Keratinocyte (primary cell): ENCODE measurements at regions not wholly inside any gene's neighbourhood (a gene's known extent, or its start where the extent isn't known, plus 50 kb on each side); places are given as distances from the start of the nearest gene placed in this dataset.

Source experiments
- EZH2 ChIP-seq: IDR thresholded peaks from one replicate; pipeline ENCODE4 v1.6.1; 2012; ENCODE audit warnings: inconsistent platforms, mild to moderate bottlenecking, low read length, moderate library complexity
- TF ChIP-seq, protein P1 (sequence below), 3 experiments: IDR thresholded peaks in 1 of 3; conservative IDR thresholded peaks in 1 of 3; optimal IDR thresholded peaks in 1 of 3; 2 replicates in 2 of 3; 3 replicates in 1 of 3; pipeline versions ENCODE3 to v1.5.1; 2011; ENCODE audit warnings: low read length in 3 of 3, mild to moderate bottlenecking in 3 of 3, moderate library complexity in 2 of 3, control low read depth in 1 of 3, inconsistent platforms in 1 of 3; ENCODE audit not compliant: insufficient read depth in 2 of 3; ENCODE audit errors: extremely low read depth in 1 of 3

DNA sequence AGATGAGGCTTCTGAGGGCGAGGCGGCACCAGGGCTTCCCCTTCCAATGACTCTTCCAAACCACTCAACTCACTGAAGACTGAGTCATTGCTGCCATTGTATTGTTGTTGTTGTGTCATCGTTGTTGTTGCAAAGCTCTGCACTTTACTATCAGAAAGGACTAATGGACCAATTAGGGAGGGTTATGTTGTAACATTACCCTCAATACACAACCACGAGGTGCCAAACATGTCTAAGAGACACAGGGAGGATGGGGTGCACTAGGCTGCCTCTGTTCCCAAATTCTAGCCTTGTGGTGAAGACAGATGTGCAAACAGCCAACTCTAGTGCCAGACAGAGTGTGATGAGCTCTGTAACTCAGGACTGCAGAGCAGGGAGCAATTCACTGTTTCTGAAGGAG, 1075.2 kb downstream of the UQCRFS1 start:
- TF ChIP-seq, protein P1, sequence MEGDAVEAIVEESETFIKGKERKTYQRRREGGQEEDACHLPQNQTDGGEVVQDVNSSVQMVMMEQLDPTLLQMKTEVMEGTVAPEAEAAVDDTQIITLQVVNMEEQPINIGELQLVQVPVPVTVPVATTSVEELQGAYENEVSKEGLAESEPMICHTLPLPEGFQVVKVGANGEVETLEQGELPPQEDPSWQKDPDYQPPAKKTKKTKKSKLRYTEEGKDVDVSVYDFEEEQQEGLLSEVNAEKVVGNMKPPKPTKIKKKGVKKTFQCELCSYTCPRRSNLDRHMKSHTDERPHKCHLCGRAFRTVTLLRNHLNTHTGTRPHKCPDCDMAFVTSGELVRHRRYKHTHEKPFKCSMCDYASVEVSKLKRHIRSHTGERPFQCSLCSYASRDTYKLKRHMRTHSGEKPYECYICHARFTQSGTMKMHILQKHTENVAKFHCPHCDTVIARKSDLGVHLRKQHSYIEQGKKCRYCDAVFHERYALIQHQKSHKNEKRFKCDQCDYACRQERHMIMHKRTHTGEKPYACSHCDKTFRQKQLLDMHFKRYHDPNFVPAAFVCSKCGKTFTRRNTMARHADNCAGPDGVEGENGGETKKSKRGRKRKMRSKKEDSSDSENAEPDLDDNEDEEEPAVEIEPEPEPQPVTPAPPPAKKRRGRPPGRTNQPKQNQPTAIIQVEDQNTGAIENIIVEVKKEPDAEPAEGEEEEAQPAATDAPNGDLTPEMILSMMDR (optimal IDR thresholded peaks at IDR 0.05 in 1 of 3, IDR thresholded peaks at IDR 0.05 in 1 of 3, conservative IDR thresholded peaks at IDR 0.05 in 1 of 3; ENCODE audit: extremely low read depth in 1 of 3, insufficient read depth in 2 of 3, low read length in 3 of 3): no peak
- TF ChIP-seq EZH2: no peak
